Mesendoderm (in vitro differentiated cells): ENCODE measurements at regions not wholly inside any gene's neighbourhood (a gene's known extent, or its start where the extent isn't known, plus 50 kb on each side); places are given as distances from the start of the nearest gene placed in this dataset.

Experiments
- DNase-seq: peaks from one replicate; pipeline ENCODE4 v3.0.0; 2013
- H2AK5ac ChIP-seq: 2 replicates; pipeline ENCODE4 v1.6.1; 2013; ENCODE audit warnings: low read length, inconsistent platforms
- H2BK120ac ChIP-seq: 2 replicates; pipeline ENCODE4 v1.6.1; 2013; ENCODE audit warnings: low read depth, mild to moderate bottlenecking, low read length, moderate library complexity, mixed read lengths
- H2BK15ac ChIP-seq: replicated peaks from 2 replicates; pipeline ENCODE4 v1.6.1; 2013; ENCODE audit warnings: low read depth, mild to moderate bottlenecking, moderate library complexity
- H2BK5ac ChIP-seq: 2 replicates; pipeline ENCODE4 v1.6.1; 2013; ENCODE audit warnings: low read length, inconsistent platforms
- H3K18ac ChIP-seq: 2 replicates; pipeline ENCODE4 v1.6.1; 2013; ENCODE audit warnings: mild to moderate bottlenecking, low read length, mixed read lengths
- H3K23ac ChIP-seq: one replicate; pipeline ENCODE4 v1.6.1; 2013; ENCODE audit warnings: low read length
- H3K27ac ChIP-seq: 2 replicates; pipeline ENCODE4 v1.5.1; 2013; ENCODE audit warnings: low read depth, mild to moderate bottlenecking, inconsistent platforms, low read length, moderate library complexity
- H3K27me3 ChIP-seq: 2 replicates; pipeline ENCODE4 v1.6.1; 2013; ENCODE audit warnings: low read length, control low read depth, mild to moderate bottlenecking, inconsistent platforms; ENCODE audit not compliant: insufficient read depth, poor library complexity
- H3K36me3 ChIP-seq: 2 replicates; pipeline ENCODE4 v1.6.1; 2013; ENCODE audit warnings: low read length, inconsistent platforms; ENCODE audit not compliant: control insufficient read depth, insufficient read depth
- H3K4ac ChIP-seq: one replicate; pipeline ENCODE4 v1.6.1; 2013; ENCODE audit warnings: low read depth, mild to moderate bottlenecking, low read length, moderate library complexity
- H3K4me1 ChIP-seq: 2 replicates; pipeline ENCODE4 v1.6.1; 2013; ENCODE audit warnings: low read depth, low read length, inconsistent platforms; ENCODE audit not compliant: control insufficient read depth
- H3K4me2 ChIP-seq: 2 replicates; pipeline ENCODE4 v1.6.1; 2013; ENCODE audit warnings: low read length
- H3K4me3 ChIP-seq: 2 replicates; pipeline ENCODE4 v1.5.1; 2013; ENCODE audit warnings: mild to moderate bottlenecking, low read length
- H3K56ac ChIP-seq: one replicate; pipeline ENCODE4 v1.6.1; 2013; ENCODE audit warnings: low read length
- H3K79me1 ChIP-seq: 2 replicates; pipeline ENCODE4 v1.6.1; 2013; ENCODE audit warnings: low read length, inconsistent platforms
- H3K79me2 ChIP-seq: 2 replicates; pipeline ENCODE4 v1.6.1; 2013; ENCODE audit warnings: mild to moderate bottlenecking, low read length; ENCODE audit not compliant: control insufficient read depth, insufficient read depth
- H3K9ac ChIP-seq: 2 replicates; pipeline ENCODE4 v1.6.1; 2013; ENCODE audit warnings: low read length, inconsistent platforms
- H4K5ac ChIP-seq: one replicate; pipeline ENCODE4 v1.6.1; 2013; ENCODE audit warnings: low read length
- H4K8ac ChIP-seq: one replicate; pipeline ENCODE4 v1.6.1; 2013; ENCODE audit warnings: low read depth, mild to moderate bottlenecking, control low read depth, low read length, moderate library complexity
- WGBS: extraction: QIAGEN DNeasy Blood & Tissue Kit; methylation state at CpG from one replicate; pipeline ENCODE4 v1.1.7; 2013; ENCODE audit warnings: low lambda C conversion rate, missing lambda C conversion rate; ENCODE audit not compliant: insufficient coverage; ENCODE audit errors: extremely low coverage; 5-methylcytosine and 5-hydroxymethylcytosine counted together

DNA sequence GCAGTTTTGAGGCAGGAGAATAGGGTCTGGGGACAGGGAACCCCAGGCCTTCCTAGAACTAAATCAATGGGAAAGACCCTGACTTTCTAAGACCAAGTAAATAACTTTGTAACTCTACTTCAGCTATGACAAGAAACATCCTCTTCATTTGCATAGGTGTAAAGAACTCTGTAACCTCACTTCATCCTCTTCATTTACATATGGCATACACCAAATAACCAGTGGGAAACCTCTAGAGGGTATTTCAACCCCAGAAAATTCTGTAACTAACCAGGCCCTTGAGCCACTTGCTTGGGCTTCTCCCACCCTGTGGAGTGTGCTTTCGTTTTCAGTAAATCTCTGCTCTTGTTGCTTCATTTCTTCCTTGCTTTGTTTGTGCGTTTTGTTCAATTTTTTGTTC lies 495.6 kb downstream of the SIPA1L2 start:
- Histone ChIP-seq H2BK5ac (no peak overlapping the region), H2BK15ac (no peak overlapping the region), H4K8ac (no peak overlapping the region), H3K56ac (no peak overlapping the region), H3K23ac (no peak overlapping the region), H3K9ac (no peak overlapping the region), H2BK120ac (no peak overlapping the region), H3K27me3 (no peaks in the 10 kb centered on the region), H3K4me3 (no peak overlapping the region), H3K79me1 (peaks cover 3% of the 10 kb centered on the region), H3K4me2 (no peak overlapping the region), H3K4ac (peak overlapping the region; percentile 27), H3K79me2 (peaks cover 10% of the 10 kb centered on the region), H3K18ac (no peak overlapping the region), H4K5ac (no peak overlapping the region), H3K4me1 (peaks cover 7% of the 10 kb centered on the region), H3K36me3 (peaks cover 2% of the 10 kb centered on the region), H3K27ac (no peak overlapping the region), H2AK5ac (no peak overlapping the region)
- DNase-seq, result no peak
- WGBS, result no CpG with 5 or more reads among the region's 2 CpGs

DNA sequence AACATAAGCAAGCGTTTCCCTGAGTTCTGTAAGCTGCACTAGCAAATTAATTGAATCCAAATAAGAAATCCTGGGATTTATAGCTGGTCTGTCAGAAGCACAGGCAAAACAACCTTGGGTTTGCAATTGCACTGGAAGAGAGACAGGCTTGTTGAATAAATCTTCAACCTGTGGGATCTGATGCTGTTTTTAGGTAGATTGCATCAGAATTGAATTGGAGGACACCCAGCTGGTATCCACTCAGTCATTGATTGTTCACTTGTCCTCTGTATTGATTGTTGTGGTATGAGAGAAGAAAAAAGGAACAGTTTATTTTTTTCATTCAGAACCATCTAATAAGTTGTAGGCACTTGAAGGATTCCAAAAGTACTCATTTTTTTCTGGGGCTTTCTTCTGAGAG lies 497.4 kb downstream of the SIPA1L2 start:
- peak overlapping the region; percentile 72 for H2AK5ac ChIP-seq
- H3K23ac ChIP-seq, result no peak overlapping the region
- peaks cover 7% of the 10 kb centered on the region for H3K4me1 ChIP-seq
- H4K5ac ChIP-seq, result no peak overlapping the region
- H2BK120ac ChIP-seq, result peak overlapping the region; percentile 35
- peak overlapping the region; percentile 61 for H2BK15ac ChIP-seq
- H3K4me3 ChIP-seq, result no peak overlapping the region
- H3K79me2 ChIP-seq, result peaks cover 20% of the 10 kb centered on the region
- no peaks in the 10 kb centered on the region for H3K27me3 ChIP-seq
- H3K4ac ChIP-seq, result peak overlapping the region; percentile 20
- peak overlapping the region; percentile 56 for H3K56ac ChIP-seq
- H3K9ac ChIP-seq, result no peak overlapping the region
- peak overlapping the region; percentile 66 for H2BK5ac ChIP-seq
- H3K4me2 ChIP-seq, result no peak overlapping the region
- peak overlapping the region; percentile 88 for H3K27ac ChIP-seq
- H3K18ac ChIP-seq, result peak overlapping the region; percentile 56
- H3K79me1 ChIP-seq, result peaks cover 6% of the 10 kb centered on the region
- DNase-seq, result peak; percentile 55
- H4K8ac ChIP-seq, result no peak overlapping the region
- H3K36me3 ChIP-seq, result peaks cover 2% of the 10 kb centered on the region
- WGBS, result no CpG with 5 or more reads among the region's 1 CpG

DNA sequence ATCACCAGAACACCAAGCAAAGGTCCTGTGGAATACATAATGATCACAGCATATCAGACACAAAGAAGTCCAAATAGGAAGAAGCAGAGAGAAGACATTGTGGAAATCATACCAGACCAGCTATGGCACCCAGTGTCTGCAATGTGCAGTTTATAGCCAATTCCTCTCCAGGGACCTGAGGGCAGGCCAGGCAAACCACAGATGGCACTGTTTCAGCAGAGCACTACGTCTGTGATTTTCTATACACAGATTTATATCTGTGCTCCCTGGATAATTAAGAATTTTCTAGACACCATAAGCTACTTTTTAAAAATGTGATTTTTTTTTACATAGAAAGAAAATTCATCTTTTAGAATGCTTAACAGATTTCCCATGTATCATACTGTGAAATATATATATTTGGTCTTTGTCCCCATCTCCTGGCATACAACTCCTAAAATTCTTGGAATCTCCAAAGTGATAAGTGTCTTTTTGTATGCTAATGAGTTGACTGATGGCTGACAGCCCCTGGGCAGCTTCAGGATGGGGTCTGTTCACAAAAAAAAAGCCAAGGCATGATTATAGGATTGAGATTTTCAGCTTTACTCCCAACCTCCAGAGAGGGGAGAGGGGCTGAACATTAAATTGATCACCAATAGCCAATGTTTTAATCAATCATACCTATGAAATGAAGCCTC lies 498.1 kb downstream of the SIPA1L2 start:
- Histone ChIP-seq H3K4me2 (no peak overlapping the region), H3K36me3 (peaks cover 2% of the 10 kb centered on the region), H4K8ac (no peak overlapping the region), H3K27me3 (no peaks in the 10 kb centered on the region), H3K79me2 (peaks cover 26% of the 10 kb centered on the region), H3K4ac (no peak overlapping the region), H2AK5ac (peak overlapping the region; percentile 98), H3K79me1 (peaks cover 6% of the 10 kb centered on the region), H3K4me1 (peaks cover 7% of the 10 kb centered on the region), H3K4me3 (peak overlapping the region; percentile 6), H2BK5ac (peak overlapping the region; percentile 84), H3K27ac (peak overlapping the region; percentile 88), H3K23ac (no peak overlapping the region), H3K56ac (peak overlapping the region; percentile 56), H2BK15ac (peak overlapping the region; percentile 100), H3K9ac (peak overlapping the region; percentile 0), H4K5ac (no peak overlapping the region), H3K18ac (peak overlapping the region; percentile 80), H2BK120ac (no peak overlapping the region)
- WGBS, result no CpG with 5 or more reads among the region's 1 CpG
- peak; percentile 79 for DNase-seq

DNA sequence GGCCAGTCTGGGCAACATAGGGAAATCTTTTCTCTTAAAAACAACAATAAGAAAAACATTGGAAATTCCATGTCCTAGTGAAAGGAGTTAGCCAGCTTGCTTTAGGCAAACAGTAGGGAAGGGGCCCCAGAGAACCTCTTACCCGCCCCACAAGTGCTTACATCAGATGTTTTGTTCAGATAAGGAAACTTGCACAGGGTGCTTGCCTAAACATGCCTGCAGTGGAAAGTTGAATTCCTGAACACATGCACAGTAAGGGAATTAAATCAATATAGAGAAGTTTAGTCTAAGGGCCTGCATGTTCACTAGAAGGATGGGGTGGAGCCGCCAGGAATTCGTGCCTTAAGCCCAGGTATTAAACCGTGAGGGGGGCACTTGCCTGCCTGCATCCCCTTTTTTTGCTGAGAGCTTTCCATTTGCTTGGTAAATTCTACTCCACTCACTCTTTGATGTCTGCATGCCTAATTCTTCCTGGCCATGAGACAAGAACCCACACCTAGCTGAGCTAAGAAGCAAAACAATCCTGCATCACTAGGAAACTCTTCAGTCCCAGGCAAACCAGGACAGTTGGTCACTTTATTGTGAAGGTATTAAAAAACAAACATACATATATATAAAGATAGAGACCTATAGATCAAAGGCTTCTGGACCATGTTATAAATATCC lies 499.0 kb downstream of the SIPA1L2 start:
- DNase-seq, result peak; percentile 77
- Histone ChIP-seq H3K4ac (peak overlapping the region; percentile 79), H3K79me1 (peaks cover 6% of the 10 kb centered on the region), H3K4me3 (no peak overlapping the region), H3K27ac (peak overlapping the region; percentile 2), H3K4me1 (peaks cover 9% of the 10 kb centered on the region), H3K9ac (no peak overlapping the region), H3K18ac (peak overlapping the region; percentile 23), H2AK5ac (no peak overlapping the region), H4K5ac (no peak overlapping the region), H2BK5ac (no peak overlapping the region), H4K8ac (no peak overlapping the region), H3K27me3 (no peaks in the 10 kb centered on the region), H2BK120ac (peak overlapping the region; percentile 36), H3K36me3 (peaks cover 2% of the 10 kb centered on the region), H3K4me2 (no peak overlapping the region), H3K79me2 (peaks cover 32% of the 10 kb centered on the region), H3K23ac (no peak overlapping the region), H2BK15ac (no peak overlapping the region), H3K56ac (no peak overlapping the region)
- no CpG with 5 or more reads among the region's 4 CpGs for WGBS

DNA sequence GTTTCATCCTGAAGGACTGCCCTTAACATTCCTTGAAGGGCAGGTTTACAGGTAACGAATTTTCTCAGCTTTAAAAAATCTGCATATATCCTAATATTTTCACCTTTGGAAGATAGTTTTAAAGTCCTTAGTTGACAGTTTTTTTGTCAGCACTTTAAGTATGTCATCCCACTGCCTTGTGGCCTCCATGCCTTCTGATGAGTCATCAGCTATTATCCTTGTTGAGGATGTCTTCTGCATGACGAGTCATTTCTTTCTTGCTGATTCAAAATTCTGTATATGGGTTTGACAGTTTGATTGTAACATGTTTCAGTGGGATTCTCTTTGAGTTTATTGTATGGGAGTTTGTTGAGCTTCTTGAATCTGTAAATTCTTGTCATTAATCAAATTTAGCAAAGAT lies 500.6 kb downstream of the DISC1 start:
- Histone ChIP-seq H3K18ac (no peak overlapping the region), H3K27me3 (no peaks in the 10 kb centered on the region), H3K79me2 (peaks cover 33% of the 10 kb centered on the region), H3K9ac (no peak overlapping the region), H3K36me3 (peaks cover 2% of the 10 kb centered on the region), H4K5ac (no peak overlapping the region), H2AK5ac (no peak overlapping the region), H3K79me1 (peaks cover 6% of the 10 kb centered on the region), H3K27ac (no peak overlapping the region), H2BK15ac (no peak overlapping the region), H3K56ac (no peak overlapping the region), H3K4me3 (no peak overlapping the region), H3K4ac (no peak overlapping the region), H3K23ac (no peak overlapping the region), H2BK120ac (no peak overlapping the region), H3K4me2 (no peak overlapping the region), H2BK5ac (no peak overlapping the region), H4K8ac (no peak overlapping the region), H3K4me1 (peaks cover 4% of the 10 kb centered on the region)
- peak; percentile 83 for DNase-seq
- WGBS, result no CpG with 5 or more reads among the region's 2 CpGs
